ENCODE measurements at regions not wholly inside any gene's neighbourhood (a gene's known extent, or its start where the extent isn't known, plus 50 kb on each side); places are given as distances from the start of the nearest gene placed in this dataset.

GRCh38 chrX:1925053-1925481 lies 310.2 kb downstream of the ASMT start:
- TF ChIP-seq BCL11A (IDR thresholded peaks at IDR 0.05; ENCODE audit: low read depth in 2 of 2, low read length in 2 of 2) (no peak), ZNF274 (IDR thresholded peaks at IDR 0.05; ENCODE audit: borderline replicate concordance, extremely low read depth, low read length) (no peak)

Measured in H1 (cell line).